ENCODE measurements at regions not wholly inside any gene's neighbourhood (a gene's known extent, or its start where the extent isn't known, plus 50 kb on each side); places are given as distances from the start of the nearest gene placed in this dataset.
"Not testable (repeated sequence)": the region's sequence is repeated elsewhere in the genome, so short reads cannot be mapped to it uniquely, and the experiment has no call there.

DNA sequence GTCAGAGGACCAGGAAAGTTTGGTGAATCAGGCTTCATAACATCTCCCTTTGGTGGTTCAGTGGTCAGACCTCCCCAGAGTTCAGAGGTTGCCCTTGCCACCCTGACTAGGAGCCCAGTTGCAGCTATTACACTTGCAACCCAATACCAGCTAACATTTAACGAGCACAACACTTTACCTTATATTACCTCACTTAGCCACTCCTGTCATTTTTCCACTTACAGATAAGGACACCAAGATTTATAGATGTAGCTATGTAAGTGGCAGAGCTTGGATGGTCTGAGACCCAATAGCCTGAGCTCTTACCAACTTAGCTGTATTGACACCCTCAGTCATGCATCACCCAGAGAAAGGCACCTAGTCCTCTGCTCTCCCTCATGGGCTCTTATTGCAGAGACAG, 234.7 kb downstream of the INSC start:
- no peaks in the 10 kb centered on the region for H3K27me3 Mint-ChIP-seq (ENCODE audit: low read depth in 3 of 3)
- H3K4me3 ChIP-seq (replicated peaks in 1 of 3; ENCODE audit: low read depth in 2 of 3, low read length in 3 of 3) = no peak overlapping the region
- no peaks in the 10 kb centered on the region for H3K4me1 ChIP-seq (ENCODE audit: control insufficient read depth in 1 of 2, insufficient read depth in 2 of 2, low read length in 2 of 2)
- no peak overlapping the region for H3K4me3 Mint-ChIP-seq
- H3K9me3 ChIP-seq (replicated peaks in 1 of 2; ENCODE audit: control insufficient read depth in 1 of 2, insufficient read depth in 1 of 2, low read length in 2 of 2) = no peaks in the 10 kb centered on the region
- no peak overlapping the region for H3K27ac ChIP-seq (ENCODE audit: low read depth in 1 of 2, low read length in 2 of 2)
- no peaks in the 10 kb centered on the region for H3K27me3 ChIP-seq (ENCODE audit: control insufficient read depth in 2 of 2, insufficient read depth in 2 of 2, low read length in 2 of 2)
- no peaks in the 10 kb centered on the region for H3K36me3 ChIP-seq (replicated peaks in 1 of 2; ENCODE audit: control insufficient read depth in 1 of 2, insufficient read depth in 2 of 2, low read length in 2 of 2)
- TF ChIP-seq, protein P1, sequence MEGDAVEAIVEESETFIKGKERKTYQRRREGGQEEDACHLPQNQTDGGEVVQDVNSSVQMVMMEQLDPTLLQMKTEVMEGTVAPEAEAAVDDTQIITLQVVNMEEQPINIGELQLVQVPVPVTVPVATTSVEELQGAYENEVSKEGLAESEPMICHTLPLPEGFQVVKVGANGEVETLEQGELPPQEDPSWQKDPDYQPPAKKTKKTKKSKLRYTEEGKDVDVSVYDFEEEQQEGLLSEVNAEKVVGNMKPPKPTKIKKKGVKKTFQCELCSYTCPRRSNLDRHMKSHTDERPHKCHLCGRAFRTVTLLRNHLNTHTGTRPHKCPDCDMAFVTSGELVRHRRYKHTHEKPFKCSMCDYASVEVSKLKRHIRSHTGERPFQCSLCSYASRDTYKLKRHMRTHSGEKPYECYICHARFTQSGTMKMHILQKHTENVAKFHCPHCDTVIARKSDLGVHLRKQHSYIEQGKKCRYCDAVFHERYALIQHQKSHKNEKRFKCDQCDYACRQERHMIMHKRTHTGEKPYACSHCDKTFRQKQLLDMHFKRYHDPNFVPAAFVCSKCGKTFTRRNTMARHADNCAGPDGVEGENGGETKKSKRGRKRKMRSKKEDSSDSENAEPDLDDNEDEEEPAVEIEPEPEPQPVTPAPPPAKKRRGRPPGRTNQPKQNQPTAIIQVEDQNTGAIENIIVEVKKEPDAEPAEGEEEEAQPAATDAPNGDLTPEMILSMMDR (IDR thresholded peaks at IDR 0.05) = no peak
- no peaks in the 10 kb centered on the region for H4K20me1 ChIP-seq (ENCODE audit: insufficient read depth, low read length)
- no peak overlapping the region for H2AFZ ChIP-seq (ENCODE audit: insufficient read depth, low read depth, low read length, poor library complexity, severe bottlenecking)
- H3K4me1 Mint-ChIP-seq = no peaks in the 10 kb centered on the region
- WGBS (ENCODE audit: insufficient coverage) = no CpG with 5 or more reads among the region's 1 CpG
- no peaks in the 10 kb centered on the region for H3K36me3 Mint-ChIP-seq
- H3K27ac Mint-ChIP-seq = no peak overlapping the region
- H3K79me2 ChIP-seq (ENCODE audit: insufficient read depth, low read length) = no peaks in the 10 kb centered on the region
- no peak for DNase-seq
- H3K4me2 ChIP-seq (replicated peaks; ENCODE audit: extremely low read depth, low read length, poor library complexity, severe bottlenecking) = no peak overlapping the region
- no peak overlapping the region for H3K9ac ChIP-seq (ENCODE audit: insufficient read depth, low read length, poor library complexity, severe bottlenecking)
- peaks cover 0 to 8% (median 2%) of the 10 kb centered on the region in 7 donors for H3K9me3 Mint-ChIP-seq
- intact Hi-C loops (cut with micrococcal nuclease) = no loop called here

DNA sequence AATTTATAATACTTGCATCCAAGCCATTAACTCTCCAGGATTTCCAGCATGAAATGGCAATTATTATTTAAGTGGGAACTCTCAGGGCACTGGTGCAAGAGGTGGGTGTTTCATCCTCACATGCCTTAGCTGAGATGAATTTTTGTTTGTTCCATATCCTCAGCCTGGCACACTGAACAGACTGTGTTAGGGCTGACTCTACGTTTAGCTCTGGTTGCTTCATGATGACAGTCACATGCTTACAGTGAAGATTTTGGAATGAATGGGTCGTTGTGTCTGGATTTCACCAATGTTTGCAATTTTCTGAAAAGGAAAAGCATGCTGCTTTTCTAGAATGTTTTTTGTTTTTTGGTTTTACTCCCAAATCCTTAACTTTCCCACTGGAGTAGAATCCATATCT, 246.6 kb downstream of the INSC start:
- no peak overlapping the region for H3K4me2 ChIP-seq (replicated peaks; ENCODE audit: extremely low read depth, low read length, poor library complexity, severe bottlenecking)
- no peak overlapping the region for H3K4me3 Mint-ChIP-seq
- no peak overlapping the region for H3K9ac ChIP-seq (ENCODE audit: insufficient read depth, low read length, poor library complexity, severe bottlenecking)
- H3K27ac Mint-ChIP-seq = no peak overlapping the region
- TF ChIP-seq, protein P1 (IDR thresholded peaks at IDR 0.05) = no peak
- H3K27me3 Mint-ChIP-seq (ENCODE audit: low read depth in 3 of 3) = no peaks in the 10 kb centered on the region
- no peak overlapping the region for H2AFZ ChIP-seq (ENCODE audit: insufficient read depth, low read depth, low read length, poor library complexity, severe bottlenecking)
- intact Hi-C loops (cut with micrococcal nuclease) = no loop called here
- no peak overlapping the region for H3K27ac ChIP-seq (ENCODE audit: low read depth in 1 of 2, low read length in 2 of 2)
- H4K20me1 ChIP-seq (ENCODE audit: insufficient read depth, low read length) = no peaks in the 10 kb centered on the region
- no peaks in the 10 kb centered on the region for H3K36me3 ChIP-seq (replicated peaks in 1 of 2; ENCODE audit: control insufficient read depth in 1 of 2, insufficient read depth in 2 of 2, low read length in 2 of 2)
- H3K27me3 ChIP-seq (ENCODE audit: control insufficient read depth in 2 of 2, insufficient read depth in 2 of 2, low read length in 2 of 2) = no peaks in the 10 kb centered on the region
- no peaks in the 10 kb centered on the region for H3K36me3 Mint-ChIP-seq
- H3K9me3 Mint-ChIP-seq = peaks cover 0 to 5% (median 2%) of the 10 kb centered on the region in 7 donors
- no peaks in the 10 kb centered on the region for H3K9me3 ChIP-seq (replicated peaks in 1 of 2; ENCODE audit: control insufficient read depth in 1 of 2, insufficient read depth in 1 of 2, low read length in 2 of 2)
- 74% methylated on average over 2 of the region's 2 CpGs for WGBS (ENCODE audit: insufficient coverage)
- DNase-seq = no peak
- no peaks in the 10 kb centered on the region for H3K4me1 Mint-ChIP-seq
- H3K4me3 ChIP-seq (replicated peaks in 1 of 3; ENCODE audit: low read depth in 2 of 3, low read length in 3 of 3) = no peak overlapping the region
- H3K79me2 ChIP-seq (ENCODE audit: insufficient read depth, low read length) = no peaks in the 10 kb centered on the region
- no peaks in the 10 kb centered on the region for H3K4me1 ChIP-seq (ENCODE audit: control insufficient read depth in 1 of 2, insufficient read depth in 2 of 2, low read length in 2 of 2)

DNA sequence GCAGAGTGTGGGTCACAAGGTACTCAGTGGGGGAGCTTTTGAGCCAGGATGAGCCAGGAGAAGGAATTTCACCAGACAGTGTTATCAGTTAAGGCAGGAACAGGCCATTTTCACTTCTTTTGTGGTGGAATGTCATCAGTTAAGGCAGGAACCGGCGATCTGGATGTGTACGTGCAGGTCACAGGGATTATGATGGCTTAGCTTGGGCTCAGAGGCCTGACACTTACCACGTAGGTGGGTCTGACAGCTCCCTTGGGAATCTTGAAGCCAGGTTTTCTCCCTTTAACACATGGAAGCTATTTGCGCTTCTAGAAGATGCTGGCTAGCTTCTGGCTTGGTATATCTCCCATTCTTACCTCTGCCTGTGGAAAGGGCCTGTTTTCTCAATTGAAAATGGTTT, 250.6 kb downstream of the INSC start:
- not testable (repeated sequence) for H4K20me1 ChIP-seq (ENCODE audit: insufficient read depth, low read length); H3K9me3 Mint-ChIP-seq; H3K4me3 ChIP-seq (replicated peaks in 1 of 3; ENCODE audit: low read depth in 2 of 3, low read length in 3 of 3)

More for the DNA sequence above, 250.6 kb downstream of the INSC start:
- H3K27ac ChIP-seq (ENCODE audit: low read depth in 1 of 2, low read length in 2 of 2); H3K4me2 ChIP-seq (replicated peaks; ENCODE audit: extremely low read depth, low read length, poor library complexity, severe bottlenecking); DNase-seq; H3K4me3 Mint-ChIP-seq; H3K4me1 Mint-ChIP-seq; H3K4me1 ChIP-seq (ENCODE audit: control insufficient read depth in 1 of 2, insufficient read depth in 2 of 2, low read length in 2 of 2); H3K27ac Mint-ChIP-seq; H3K9ac ChIP-seq (ENCODE audit: insufficient read depth, low read length, poor library complexity, severe bottlenecking); H3K9me3 ChIP-seq (replicated peaks in 1 of 2; ENCODE audit: control insufficient read depth in 1 of 2, insufficient read depth in 1 of 2, low read length in 2 of 2); H3K27me3 Mint-ChIP-seq (ENCODE audit: low read depth in 3 of 3); H3K36me3 ChIP-seq (replicated peaks in 1 of 2; ENCODE audit: control insufficient read depth in 1 of 2, insufficient read depth in 2 of 2, low read length in 2 of 2); H2AFZ ChIP-seq (ENCODE audit: insufficient read depth, low read depth, low read length, poor library complexity, severe bottlenecking); intact Hi-C loops (cut with micrococcal nuclease); H3K27me3 ChIP-seq (ENCODE audit: control insufficient read depth in 2 of 2, insufficient read depth in 2 of 2, low read length in 2 of 2); H3K79me2 ChIP-seq (ENCODE audit: insufficient read depth, low read length); H3K36me3 Mint-ChIP-seq: not testable (repeated sequence)
- WGBS (ENCODE audit: insufficient coverage) = 100% methylated on average over 3 of the region's 5 CpGs
